Keratinocyte (primary cell): ENCODE measurements at regions not wholly inside any gene's neighbourhood (a gene's known extent, or its start where the extent isn't known, plus 50 kb on each side); places are given as distances from the start of the nearest gene placed in this dataset.

Experiments used
- DNase-seq: peaks from one replicate; pipeline ENCODE4 v3.0.0-alpha.2; 2011; ENCODE audit warnings: low read depth, missing footprints, low spot score
- FAIRE-seq: peaks from 2 replicates; lab custom pipeline; 2011; peaks lifted over from hg19 to GRCh38; lab: Jason Lieb, UNC
- H2AFZ ChIP-seq: 2 replicates; pipeline ENCODE4 v1.6.0; 2012; ENCODE audit warnings: low read length, control low read depth, inconsistent platforms; ENCODE audit not compliant: control insufficient read depth
- H3K27ac ChIP-seq: 2 replicates; pipeline ENCODE4 v1.5.1; 2011; ENCODE audit warnings: low read length; ENCODE audit not compliant: control insufficient read depth, insufficient read depth
- H3K27me3 ChIP-seq: 3 replicates; pipeline ENCODE4 v1.6.0; 2011; ENCODE audit warnings: low read length; ENCODE audit not compliant: control insufficient read depth, insufficient read depth; ENCODE audit errors: extremely low read depth
- H3K36me3 ChIP-seq, 2 experiments: 2 replicates in 1 of 2; 3 replicates in 1 of 2; pipeline ENCODE4 v1.5.1; 2011; ENCODE audit warnings: low read length in 2 of 2, mild to moderate bottlenecking in 1 of 2; ENCODE audit not compliant: control insufficient read depth in 2 of 2, insufficient read depth in 2 of 2; ENCODE audit errors: extremely low read depth in 1 of 2
- H3K4me1 ChIP-seq: 3 replicates; pipeline ENCODE4 v1.5.1; 2011; ENCODE audit warnings: low read length; ENCODE audit not compliant: control insufficient read depth, insufficient read depth; ENCODE audit errors: extremely low read depth
- H3K4me2 ChIP-seq: 3 replicates; pipeline ENCODE4 v1.6.0; 2011; ENCODE audit warnings: low read depth, low read length; ENCODE audit not compliant: control insufficient read depth, insufficient read depth; ENCODE audit errors: extremely low read depth
- H3K4me3 ChIP-seq, 3 experiments: fragments of 200-600 bp in 1 of 3; sonication (generic) in 1 of 3; 2 replicates in 2 of 3; 3 replicates in 1 of 3; pipeline ENCODE4 v1.5.1; 2011 to 2016; ENCODE audit warnings: low read length in 3 of 3, mild to moderate bottlenecking in 3 of 3, control low read depth in 2 of 3, inconsistent platforms in 1 of 3, low read depth in 1 of 3, mixed read lengths in 1 of 3, mixed run types in 1 of 3, moderate library complexity in 1 of 3; ENCODE audit not compliant: control insufficient read depth in 2 of 3, insufficient read depth in 2 of 3; ENCODE audit errors: extremely low read depth in 1 of 3
- H3K79me2 ChIP-seq: 2 replicates; pipeline ENCODE4 v1.6.0; 2012; ENCODE audit warnings: low read length; ENCODE audit not compliant: control insufficient read depth, insufficient read depth
- H3K9ac ChIP-seq: 3 replicates; pipeline ENCODE4 v1.6.0; 2011; ENCODE audit warnings: low read length; ENCODE audit not compliant: control insufficient read depth, insufficient read depth; ENCODE audit errors: extremely low read depth
- H3K9me1 ChIP-seq: 3 replicates; pipeline ENCODE4 v1.6.0; 2011; ENCODE audit warnings: low read length; ENCODE audit not compliant: control insufficient read depth, insufficient read depth; ENCODE audit errors: extremely low read depth
- H3K9me3 ChIP-seq: 2 replicates; pipeline ENCODE4 v1.5.1; 2012; ENCODE audit warnings: low read depth, low read length; ENCODE audit not compliant: control insufficient read depth
- H4K20me1 ChIP-seq: 3 replicates; pipeline ENCODE4 v1.6.0; 2011; ENCODE audit warnings: low read length; ENCODE audit not compliant: control insufficient read depth, insufficient read depth; ENCODE audit errors: extremely low read depth
- CTCF ChIP-seq, 3 experiments: IDR thresholded peaks in 1 of 3; conservative IDR thresholded peaks in 1 of 3; optimal IDR thresholded peaks in 1 of 3; 2 replicates in 2 of 3; 3 replicates in 1 of 3; pipeline versions ENCODE3 to v1.5.1; 2011; ENCODE audit warnings: low read length in 3 of 3, mild to moderate bottlenecking in 3 of 3, moderate library complexity in 2 of 3, control low read depth in 1 of 3, inconsistent platforms in 1 of 3; ENCODE audit not compliant: insufficient read depth in 2 of 3; ENCODE audit errors: extremely low read depth in 1 of 3
- EZH2 ChIP-seq: IDR thresholded peaks from one replicate; pipeline ENCODE4 v1.6.1; 2012; ENCODE audit warnings: inconsistent platforms, mild to moderate bottlenecking, low read length, moderate library complexity
- dilution Hi-C: fragments of 300-500 bp; cut with MboI; formaldehyde crosslinking; loops from one replicate; pipeline ENCODE4 v1.7.0; 2020; ENCODE audit warnings: low sequenced_read_pairs; ENCODE audit not compliant: extremely low pct_ligation_motif_present

- H3K4me1 ChIP-seq: no peaks in the 10 kb centered on the region
- no peaks in the 10 kb centered on the region for H4K20me1 ChIP-seq
- TF ChIP-seq CTCF (optimal IDR thresholded peaks at IDR 0.05 in 1 of 3, IDR thresholded peaks at IDR 0.05 in 1 of 3, conservative IDR thresholded peaks at IDR 0.05 in 1 of 3; ENCODE audit: extremely low read depth in 1 of 3, insufficient read depth in 2 of 3, low read length in 3 of 3) (no peak), EZH2 (no peak)
- no peaks in the 10 kb centered on the region for H3K9me3 ChIP-seq
- H3K9me1 ChIP-seq: no peaks in the 10 kb centered on the region
- no peaks in the 10 kb centered on the region for H3K36me3 ChIP-seq
- H3K27me3 ChIP-seq: no peaks in the 10 kb centered on the region
- H3K9ac ChIP-seq: no peak overlapping the region
- no peak overlapping the region for H3K4me3 ChIP-seq
- no peak for DNase-seq
- H3K27ac ChIP-seq: no peak overlapping the region
- H3K4me2 ChIP-seq: no peak overlapping the region
- FAIRE-seq: no peak
- H3K79me2 ChIP-seq: no peaks in the 10 kb centered on the region
- dilution Hi-C loops: no loop called here
- no peak overlapping the region for H2AFZ ChIP-seq
These were observed 1153.4 kb downstream of the CDH8 start for GRCh38 chr16:60882816-60883215.

GRCh38 chr16:60852635-60853034 lies 1183.6 kb downstream of the CDH8 start:
- Histone ChIP-seq H3K27me3 (no peaks in the 10 kb centered on the region), H4K20me1 (no peaks in the 10 kb centered on the region), H3K9me3 (no peaks in the 10 kb centered on the region), H3K4me3 (no peak overlapping the region), H3K9ac (no peak overlapping the region), H3K79me2 (no peaks in the 10 kb centered on the region), H3K9me1 (no peaks in the 10 kb centered on the region), H3K4me2 (no peak overlapping the region), H3K4me1 (no peaks in the 10 kb centered on the region), H2AFZ (no peak overlapping the region), H3K27ac (no peak overlapping the region), H3K36me3 (no peaks in the 10 kb centered on the region)
- DNase-seq: no peak
- TF ChIP-seq CTCF (optimal IDR thresholded peaks at IDR 0.05 in 1 of 3, IDR thresholded peaks at IDR 0.05 in 1 of 3, conservative IDR thresholded peaks at IDR 0.05 in 1 of 3; ENCODE audit: extremely low read depth in 1 of 3, insufficient read depth in 2 of 3, low read length in 3 of 3) (no peak), EZH2 (no peak)
- no peak for FAIRE-seq
- dilution Hi-C loops: no loop called here
